GM21381 (cell line): ENCODE measurements at regions not wholly inside any gene's neighbourhood (a gene's known extent, or its start where the extent isn't known, plus 50 kb on each side); places are given as distances from the start of the nearest gene placed in this dataset.

ENCODE experiments used
- ATAC-seq: cut with Tn5 transposase; IDR thresholded peaks from one replicate; pipeline ENCODE4 v1.9.1; 2021; ENCODE audit warnings: mild to moderate bottlenecking, moderate library complexity; ENCODE audit not compliant: unreplicated experiment

DNA sequence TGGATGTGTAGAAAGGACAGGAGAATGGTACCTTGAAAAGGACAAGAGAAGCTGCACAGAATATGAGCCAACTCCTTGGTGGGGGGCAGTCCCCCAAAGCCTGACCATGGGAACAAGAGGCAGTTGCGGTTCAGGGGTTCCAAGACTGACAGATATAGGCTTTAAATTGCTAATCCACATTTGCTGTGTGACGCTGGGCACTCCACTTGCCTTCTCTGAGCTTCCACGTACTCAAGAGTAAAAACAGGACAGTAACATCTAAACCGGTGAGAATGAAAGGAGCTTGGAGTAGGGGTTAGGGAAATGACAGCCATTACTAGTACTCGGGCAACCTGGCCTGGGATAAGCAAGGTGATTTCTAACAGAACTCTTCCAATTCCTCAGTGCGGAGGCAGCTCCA lies 57.9 kb upstream of the LRFN2 start:
- no peak for ATAC-seq

DNA sequence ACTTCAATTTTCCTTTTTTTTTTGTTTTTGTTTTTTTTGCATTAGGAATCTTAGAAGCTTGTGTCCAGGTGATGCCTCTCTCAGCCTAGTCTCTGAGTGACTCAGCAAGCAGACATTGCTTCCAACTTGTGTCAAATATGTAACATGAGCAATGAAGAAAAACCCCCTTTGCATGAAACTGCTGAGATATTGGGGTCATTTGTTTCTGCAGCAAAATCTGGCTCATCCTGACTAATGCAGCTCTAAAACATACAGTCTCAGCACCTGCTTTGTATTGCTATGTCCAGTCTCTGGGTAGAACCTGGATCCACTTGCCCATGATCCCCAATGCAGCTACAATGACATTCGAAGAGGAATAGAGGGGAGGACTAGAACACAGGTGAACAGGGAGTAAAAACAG lies 55.7 kb upstream of the LRFN2 start:
- ATAC-seq, result no peak

DNA sequence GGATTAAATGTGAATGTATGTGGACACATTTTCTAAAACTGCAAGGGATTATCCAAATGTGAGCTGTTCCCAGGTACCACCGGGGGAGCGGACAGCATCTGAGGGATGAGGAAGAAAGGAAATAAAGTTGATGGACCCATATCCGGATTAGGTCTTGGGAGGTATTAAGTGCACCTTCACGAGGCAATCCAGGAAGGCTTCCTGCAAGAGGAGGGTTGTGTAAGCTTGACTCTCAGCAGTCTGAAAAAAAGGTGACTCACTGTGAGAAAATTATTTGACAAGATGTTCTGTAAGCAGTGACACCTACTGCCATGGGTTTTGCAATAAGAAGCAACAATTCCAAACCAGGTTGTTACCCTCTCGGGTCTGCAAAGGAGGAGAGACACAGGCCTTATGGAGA lies 55.0 kb upstream of the LRFN2 start:
- ATAC-seq, result no peak

DNA sequence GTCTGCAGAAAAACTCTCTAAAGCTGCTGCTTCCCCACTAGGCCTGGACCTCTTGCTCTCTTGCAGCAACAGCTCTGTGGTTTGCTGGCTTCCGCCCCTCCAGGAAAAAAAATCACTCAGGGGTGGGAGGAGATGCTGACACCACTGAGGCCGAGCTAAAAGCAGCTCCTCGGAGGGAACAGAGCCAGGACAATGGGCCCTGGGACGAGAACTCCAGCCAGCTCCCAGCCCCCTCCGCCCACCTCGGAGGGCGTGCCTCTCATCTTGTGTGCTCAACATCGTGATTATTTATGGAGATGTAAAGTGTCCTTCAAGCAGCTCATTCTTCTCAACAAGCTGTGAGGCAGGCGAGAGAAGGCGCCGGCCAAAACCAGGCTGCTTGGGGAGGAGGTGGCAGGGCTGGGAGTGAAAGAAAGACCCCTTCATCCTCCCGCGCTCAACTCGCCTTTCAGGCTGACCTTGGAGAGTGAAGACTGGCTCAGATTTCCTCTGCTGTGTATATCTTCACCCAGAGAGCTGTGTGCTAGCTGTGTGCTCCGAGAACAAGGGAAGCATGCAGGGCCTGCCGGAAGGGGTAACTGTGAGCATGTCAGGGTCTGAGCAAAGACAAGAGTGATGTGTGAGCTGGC lies 53.5 kb upstream of the LRFN2 start:
- no peak for ATAC-seq
